ENCODE measurements at regions not wholly inside any gene's neighbourhood (a gene's known extent, or its start where the extent isn't known, plus 50 kb on each side); places are given as distances from the start of the nearest gene placed in this dataset.

DNA sequence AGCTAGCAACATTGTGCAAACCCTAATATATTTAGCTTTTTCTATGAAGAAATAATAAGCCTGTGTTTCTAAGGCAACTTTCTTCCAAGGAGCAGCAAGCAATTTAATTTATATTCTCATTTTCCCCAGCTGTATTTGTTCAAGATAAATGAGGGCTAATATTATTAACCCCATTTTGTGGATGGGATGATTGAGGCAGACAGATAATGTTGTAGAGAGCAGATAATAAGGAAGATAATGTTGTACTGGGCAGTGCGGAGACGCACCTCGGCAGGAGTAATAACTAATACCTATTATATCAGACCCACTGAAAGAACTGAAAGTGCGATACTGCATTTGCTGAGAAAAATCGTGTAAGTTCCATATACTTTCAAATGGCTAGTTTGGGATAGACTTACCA lies 344.1 kb upstream of the FANCL start:
- TF ChIP-seq, protein P1, sequence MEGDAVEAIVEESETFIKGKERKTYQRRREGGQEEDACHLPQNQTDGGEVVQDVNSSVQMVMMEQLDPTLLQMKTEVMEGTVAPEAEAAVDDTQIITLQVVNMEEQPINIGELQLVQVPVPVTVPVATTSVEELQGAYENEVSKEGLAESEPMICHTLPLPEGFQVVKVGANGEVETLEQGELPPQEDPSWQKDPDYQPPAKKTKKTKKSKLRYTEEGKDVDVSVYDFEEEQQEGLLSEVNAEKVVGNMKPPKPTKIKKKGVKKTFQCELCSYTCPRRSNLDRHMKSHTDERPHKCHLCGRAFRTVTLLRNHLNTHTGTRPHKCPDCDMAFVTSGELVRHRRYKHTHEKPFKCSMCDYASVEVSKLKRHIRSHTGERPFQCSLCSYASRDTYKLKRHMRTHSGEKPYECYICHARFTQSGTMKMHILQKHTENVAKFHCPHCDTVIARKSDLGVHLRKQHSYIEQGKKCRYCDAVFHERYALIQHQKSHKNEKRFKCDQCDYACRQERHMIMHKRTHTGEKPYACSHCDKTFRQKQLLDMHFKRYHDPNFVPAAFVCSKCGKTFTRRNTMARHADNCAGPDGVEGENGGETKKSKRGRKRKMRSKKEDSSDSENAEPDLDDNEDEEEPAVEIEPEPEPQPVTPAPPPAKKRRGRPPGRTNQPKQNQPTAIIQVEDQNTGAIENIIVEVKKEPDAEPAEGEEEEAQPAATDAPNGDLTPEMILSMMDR (IDR thresholded peaks at IDR 0.05) = no peak
- Histone ChIP-seq H3K4me3 (no peak overlapping the region), H3K9me3 (no peaks in the 10 kb centered on the region), H3K36me3 (ENCODE audit: insufficient read depth in 1 of 2, low read depth in 1 of 2) (no peaks in the 10 kb centered on the region), H3K27me3 (ENCODE audit: insufficient read depth in 3 of 3, low read length in 2 of 3) (no peaks in the 10 kb centered on the region), H3K27ac (no peak overlapping the region), H3K4me1 (no peaks in the 10 kb centered on the region)
- DNase-seq (no peak), ATAC-seq (no peak)
- WGBS, 3 donors = 93 to 95% (median 95%) methylated on average over 5 of the region's 5 CpGs
- intact Hi-C loops (cut with DNase I) = no loop called here

DNA sequence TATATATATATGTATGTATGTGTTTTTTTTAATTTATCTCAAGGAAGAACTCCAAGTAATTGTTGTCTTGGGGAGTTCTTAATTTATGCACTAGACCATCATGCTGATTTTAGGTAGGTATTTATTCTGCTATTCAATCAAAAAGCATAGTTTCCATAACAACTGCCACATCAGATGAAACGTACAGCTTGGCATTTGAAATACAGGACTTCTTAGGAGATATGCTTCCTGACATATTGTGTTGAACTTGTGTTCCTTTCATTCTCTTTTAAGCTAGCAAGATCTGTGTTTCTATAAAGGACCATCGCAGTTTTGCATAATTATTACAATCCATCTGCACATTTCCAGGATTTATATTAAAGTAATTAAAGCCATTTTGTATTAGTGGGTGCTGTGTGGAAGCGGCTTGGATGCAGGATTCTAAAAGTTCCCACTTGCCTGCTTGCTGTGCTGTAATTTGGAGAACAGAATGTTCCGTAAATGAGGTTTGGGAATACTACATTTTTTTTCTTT lies 343.5 kb upstream of the FANCL start:
- TF ChIP-seq, protein P1 (IDR thresholded peaks at IDR 0.05) = no peak
- 76 to 83% (median 82%) methylated on average over 4 of the region's 4 CpGs for WGBS, 3 donors
- no peak for ATAC-seq
- H3K4me3 ChIP-seq = no peak overlapping the region
- intact Hi-C loops (cut with DNase I) = no loop called here
- H3K9me3 ChIP-seq = no peaks in the 10 kb centered on the region
- H3K27me3 ChIP-seq (ENCODE audit: insufficient read depth in 3 of 3, low read length in 2 of 3) = no peaks in the 10 kb centered on the region
- no peak overlapping the region for H3K27ac ChIP-seq
- DNase-seq = no peak
- H3K4me1 ChIP-seq = no peaks in the 10 kb centered on the region
- no peaks in the 10 kb centered on the region for H3K36me3 ChIP-seq (ENCODE audit: insufficient read depth in 1 of 2, low read depth in 1 of 2)

DNA sequence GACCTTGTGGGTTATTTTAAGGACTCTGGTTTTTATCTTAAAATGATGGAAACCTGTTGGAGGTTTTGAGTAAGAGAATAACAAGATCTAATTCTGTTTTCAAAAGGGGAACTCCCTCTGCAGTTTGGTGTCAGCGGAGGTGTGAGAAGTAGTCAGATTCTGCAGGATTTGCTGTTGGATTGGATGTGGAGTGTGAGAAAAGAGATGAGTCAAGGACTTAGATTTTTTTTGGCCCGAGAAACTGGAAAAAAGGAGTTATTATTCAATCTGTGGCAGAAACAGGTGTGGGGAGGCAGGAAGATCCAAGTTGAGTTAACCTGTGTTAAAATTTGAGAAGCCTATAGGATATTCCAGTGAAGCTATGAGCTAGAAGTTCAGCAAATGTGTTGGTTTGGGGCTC lies 337.2 kb upstream of the FANCL start:
- 81 to 96% (median 91%) methylated on average over 2 of the region's 2 CpGs for WGBS, 3 donors
- Histone ChIP-seq H3K9me3 (no peaks in the 10 kb centered on the region), H3K27ac (no peak overlapping the region), H3K4me1 (no peaks in the 10 kb centered on the region), H3K4me3 (no peak overlapping the region), H3K36me3 (ENCODE audit: insufficient read depth in 1 of 2, low read depth in 1 of 2) (no peaks in the 10 kb centered on the region), H3K27me3 (ENCODE audit: insufficient read depth in 3 of 3, low read length in 2 of 3) (no peaks in the 10 kb centered on the region)
- DNase-seq (no peak), ATAC-seq (no peak)
- TF ChIP-seq, protein P1 (IDR thresholded peaks at IDR 0.05) = no peak
- intact Hi-C loops (cut with DNase I) = no loop called here

DNA sequence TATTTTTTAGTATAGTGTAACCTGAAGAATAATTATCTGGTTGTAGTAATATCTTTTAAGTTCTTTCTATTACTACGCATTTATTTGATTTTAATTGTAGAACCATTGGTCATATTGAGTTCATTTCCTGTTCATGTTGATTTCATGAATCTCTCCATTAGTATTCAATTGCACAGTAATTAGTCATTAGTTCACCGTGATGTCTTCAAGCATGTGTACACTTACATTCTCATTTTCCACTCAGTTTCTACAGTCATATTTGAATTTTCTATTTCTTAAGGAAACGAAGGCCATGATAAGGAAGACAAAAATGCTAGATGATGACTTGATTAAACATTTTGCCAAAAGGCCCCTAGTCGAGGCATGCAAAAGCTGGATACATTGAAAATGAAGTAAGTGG lies 333.7 kb upstream of the FANCL start:
- ATAC-seq = no peak
- Histone ChIP-seq H3K9me3 (no peaks in the 10 kb centered on the region), H3K4me3 (no peak overlapping the region), H3K36me3 (ENCODE audit: insufficient read depth in 1 of 2, low read depth in 1 of 2) (no peaks in the 10 kb centered on the region), H3K27ac (no peak overlapping the region), H3K4me1 (no peaks in the 10 kb centered on the region), H3K27me3 (ENCODE audit: insufficient read depth in 3 of 3, low read length in 2 of 3) (no peaks in the 10 kb centered on the region)
- 75 to 83% (median 80%) methylated on average over 4 of the region's 4 CpGs for WGBS, 3 donors
- no peak for DNase-seq
- TF ChIP-seq, protein P1 (IDR thresholded peaks at IDR 0.05) = no peak
- intact Hi-C loops (cut with DNase I) = no loop called here

DNA sequence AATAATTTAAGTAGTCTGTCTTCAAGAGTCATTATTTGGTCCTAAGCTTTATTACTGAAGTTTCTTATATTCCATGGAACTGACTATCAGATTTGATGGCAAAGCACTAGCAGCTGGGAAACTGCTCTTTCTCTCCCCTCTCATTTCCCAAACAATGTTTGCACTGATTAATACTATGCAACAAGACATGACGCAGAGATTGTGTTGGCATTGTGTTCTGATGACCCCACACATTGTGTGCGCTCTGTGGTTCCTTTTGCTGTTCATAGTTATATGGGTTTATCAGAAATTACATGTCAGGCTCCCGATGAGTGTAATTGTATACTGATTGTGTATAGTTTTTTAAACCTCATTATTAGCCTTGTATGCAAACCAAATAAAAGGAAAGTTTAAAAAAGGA lies 331.6 kb upstream of the FANCL start:
- no peak for ATAC-seq
- intact Hi-C loops (cut with DNase I) = no loop called here
- TF ChIP-seq, protein P1 (IDR thresholded peaks at IDR 0.05) = no peak

More for the DNA sequence above, 331.6 kb upstream of the FANCL start:
- Histone ChIP-seq H3K27ac (no peak overlapping the region), H3K4me3 (no peak overlapping the region), H3K4me1 (no peaks in the 10 kb centered on the region), H3K9me3 (no peaks in the 10 kb centered on the region), H3K27me3 (ENCODE audit: insufficient read depth in 3 of 3, low read length in 2 of 3) (no peaks in the 10 kb centered on the region), H3K36me3 (ENCODE audit: insufficient read depth in 1 of 2, low read depth in 1 of 2) (no peaks in the 10 kb centered on the region)
- 83 to 87% (median 83%) methylated on average over 3 of the region's 3 CpGs for WGBS, 3 donors
- no peak for DNase-seq
